ENCODE measurements at regions not wholly inside any gene's neighbourhood (a gene's known extent, or its start where the extent isn't known, plus 50 kb on each side); places are given as distances from the start of the nearest gene placed in this dataset.

DNA sequence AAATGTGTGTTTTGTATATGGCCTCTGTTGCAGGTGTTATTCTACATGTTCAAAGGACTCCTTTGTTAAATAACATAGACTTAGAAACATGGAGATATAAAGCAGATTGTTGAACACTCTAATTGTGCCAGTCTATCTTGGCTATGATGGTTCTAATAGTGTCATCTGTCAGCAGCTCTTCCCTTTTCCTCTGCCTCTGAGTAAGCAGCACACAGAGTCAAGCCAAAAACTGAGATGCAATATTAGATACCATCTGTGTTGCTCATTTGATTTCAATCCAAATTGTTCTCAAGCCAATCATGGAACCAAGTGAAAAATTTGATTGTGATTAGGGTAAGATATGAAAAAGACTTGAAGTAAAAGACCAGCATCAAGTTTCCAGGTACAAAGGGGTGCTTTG, 871.1 kb upstream of the MGAT4C start:
- H3K27me3 ChIP-seq (ENCODE audit: control insufficient read depth, extremely low read depth, insufficient read depth, low read length), result no peaks in the 10 kb centered on the region
- no peak overlapping the region for H3K4me2 ChIP-seq (ENCODE audit: control insufficient read depth, extremely low read depth, insufficient read depth, low read depth, low read length)

DNA sequence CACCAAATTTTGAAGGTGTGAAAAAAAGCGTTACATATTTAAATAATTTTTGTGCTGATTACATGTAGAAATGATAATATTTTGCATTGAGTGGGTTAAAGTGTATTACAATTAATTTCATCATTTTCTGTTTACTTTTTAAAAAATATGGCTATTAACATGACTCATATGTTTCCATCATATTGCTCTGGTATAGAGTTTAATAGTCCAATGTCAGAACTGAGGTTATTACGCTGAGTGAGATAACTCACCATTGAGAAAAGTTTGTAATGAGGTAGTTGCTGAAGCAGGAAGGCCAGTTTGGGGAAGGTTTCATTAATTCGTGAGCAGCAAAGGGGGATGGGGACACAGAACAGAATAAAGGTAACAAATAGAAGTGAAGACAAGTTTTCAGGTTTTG, 865.7 kb upstream of the MGAT4C start:
- no peak for FAIRE-seq
- H4K20me1 ChIP-seq (ENCODE audit: control insufficient read depth, extremely low read depth, insufficient read depth, low read length), result no peaks in the 10 kb centered on the region
- TF ChIP-seq CTCF (optimal IDR thresholded peaks at IDR 0.05 in 1 of 3, IDR thresholded peaks at IDR 0.05 in 1 of 3, conservative IDR thresholded peaks at IDR 0.05 in 1 of 3; ENCODE audit: extremely low read depth in 1 of 3, insufficient read depth in 2 of 3, low read length in 3 of 3) (no peak), EZH2 (IDR thresholded peaks at IDR 0.05; ENCODE audit: low read length) (no peak)

More for the DNA sequence above, 871.1 kb upstream of the MGAT4C start:
- Histone ChIP-seq H3K9me1 (ENCODE audit: control insufficient read depth, extremely low read depth, insufficient read depth, low read length) (no peaks in the 10 kb centered on the region), H4K20me1 (ENCODE audit: control insufficient read depth, extremely low read depth, insufficient read depth, low read length) (no peaks in the 10 kb centered on the region), H3K4me1 (ENCODE audit: control insufficient read depth, extremely low read depth, insufficient read depth, low read length) (no peaks in the 10 kb centered on the region), H3K9me3 (ENCODE audit: control insufficient read depth, low read depth, low read length) (no peaks in the 10 kb centered on the region), H3K36me3 (ENCODE audit: control insufficient read depth in 2 of 2, extremely low read depth in 1 of 2, insufficient read depth in 2 of 2, low read length in 2 of 2) (no peaks in the 10 kb centered on the region), H3K9ac (ENCODE audit: control insufficient read depth, extremely low read depth, insufficient read depth, low read length) (no peak overlapping the region), H2AFZ (ENCODE audit: control insufficient read depth, low read length) (no peak overlapping the region), H3K4me3 (ENCODE audit: control insufficient read depth in 2 of 3, extremely low read depth in 1 of 3, insufficient read depth in 2 of 3, low read depth in 1 of 3, low read length in 3 of 3) (no peak overlapping the region), H3K79me2 (ENCODE audit: control insufficient read depth, insufficient read depth, low read length) (no peaks in the 10 kb centered on the region), H3K27ac (ENCODE audit: control insufficient read depth, insufficient read depth, low read length) (no peak overlapping the region)
- DNase-seq (ENCODE audit: low read depth, low spot score), result no peak
- peak; percentile 48 for FAIRE-seq
- TF ChIP-seq CTCF (optimal IDR thresholded peaks at IDR 0.05 in 1 of 3, IDR thresholded peaks at IDR 0.05 in 1 of 3, conservative IDR thresholded peaks at IDR 0.05 in 1 of 3; ENCODE audit: extremely low read depth in 1 of 3, insufficient read depth in 2 of 3, low read length in 3 of 3) (no peak), EZH2 (IDR thresholded peaks at IDR 0.05; ENCODE audit: low read length) (no peak)
- dilution Hi-C loops (cut with MboI; ENCODE audit: extremely low pct_ligation_motif_present, low sequenced_read_pairs), result no loop called here

More for the DNA sequence above, 865.7 kb upstream of the MGAT4C start:
- Histone ChIP-seq H3K79me2 (ENCODE audit: control insufficient read depth, insufficient read depth, low read length) (no peaks in the 10 kb centered on the region), H3K4me3 (ENCODE audit: control insufficient read depth in 2 of 3, extremely low read depth in 1 of 3, insufficient read depth in 2 of 3, low read depth in 1 of 3, low read length in 3 of 3) (no peak overlapping the region), H3K9me3 (ENCODE audit: control insufficient read depth, low read depth, low read length) (no peaks in the 10 kb centered on the region), H3K36me3 (ENCODE audit: control insufficient read depth in 2 of 2, extremely low read depth in 1 of 2, insufficient read depth in 2 of 2, low read length in 2 of 2) (no peaks in the 10 kb centered on the region), H3K9ac (ENCODE audit: control insufficient read depth, extremely low read depth, insufficient read depth, low read length) (no peak overlapping the region), H3K27ac (ENCODE audit: control insufficient read depth, insufficient read depth, low read length) (no peak overlapping the region), H3K4me2 (ENCODE audit: control insufficient read depth, extremely low read depth, insufficient read depth, low read depth, low read length) (no peak overlapping the region), H3K4me1 (ENCODE audit: control insufficient read depth, extremely low read depth, insufficient read depth, low read length) (no peaks in the 10 kb centered on the region), H2AFZ (ENCODE audit: control insufficient read depth, low read length) (no peak overlapping the region), H3K27me3 (ENCODE audit: control insufficient read depth, extremely low read depth, insufficient read depth, low read length) (no peaks in the 10 kb centered on the region), H3K9me1 (ENCODE audit: control insufficient read depth, extremely low read depth, insufficient read depth, low read length) (no peaks in the 10 kb centered on the region)
- no peak for DNase-seq (ENCODE audit: low read depth, low spot score)
- dilution Hi-C loops (cut with MboI; ENCODE audit: extremely low pct_ligation_motif_present, low sequenced_read_pairs), result no loop called here

Measured in keratinocyte (primary cell).